ENCODE measurements at regions not wholly inside any gene's neighbourhood (a gene's known extent, or its start where the extent isn't known, plus 50 kb on each side); places are given as distances from the start of the nearest gene placed in this dataset.

GRCh38 chr5:138640138-138640537 is 64.9 kb upstream of the HSPA9 start:
- CTCF ChIA-PET, result interaction anchor here (0.6 kb wide), 1 partner anchor 553 kb away, joined by 5 read pairs; no protein-coding TSS in a partner anchor
- H3K4me2 ChIP-seq (ENCODE audit: low read length), result no peak overlapping the region
- no peaks in the 10 kb centered on the region for H3K27me3 ChIP-seq (ENCODE audit: low read length)
- no peaks in the 10 kb centered on the region for H3K4me1 ChIP-seq (ENCODE audit: insufficient read depth, low read length)
- no peaks in the 10 kb centered on the region for H3F3A ChIP-seq (ENCODE audit: low read length, unreplicated experiment)
- H3K9ac ChIP-seq (ENCODE audit: low read length), result no peak overlapping the region
- DNase-seq, result no peak
- H3K36me3 ChIP-seq (ENCODE audit: low read depth, low read length), result no peaks in the 10 kb centered on the region
- BruUV-seq (replicated peaks), result no TSS peak
- POLR2A ChIA-PET (ENCODE audit: unreplicated experiment), result no interaction called here
- no peaks in the 10 kb centered on the region for H3K9me3 ChIP-seq (ENCODE audit: low read length)
- intact Hi-C loops (cut with micrococcal nuclease), result no loop called here
- H3K9me2 ChIP-seq (replicated peaks; ENCODE audit: low read length), result no peaks in the 10 kb centered on the region
- TF ChIP-seq, protein P1, sequence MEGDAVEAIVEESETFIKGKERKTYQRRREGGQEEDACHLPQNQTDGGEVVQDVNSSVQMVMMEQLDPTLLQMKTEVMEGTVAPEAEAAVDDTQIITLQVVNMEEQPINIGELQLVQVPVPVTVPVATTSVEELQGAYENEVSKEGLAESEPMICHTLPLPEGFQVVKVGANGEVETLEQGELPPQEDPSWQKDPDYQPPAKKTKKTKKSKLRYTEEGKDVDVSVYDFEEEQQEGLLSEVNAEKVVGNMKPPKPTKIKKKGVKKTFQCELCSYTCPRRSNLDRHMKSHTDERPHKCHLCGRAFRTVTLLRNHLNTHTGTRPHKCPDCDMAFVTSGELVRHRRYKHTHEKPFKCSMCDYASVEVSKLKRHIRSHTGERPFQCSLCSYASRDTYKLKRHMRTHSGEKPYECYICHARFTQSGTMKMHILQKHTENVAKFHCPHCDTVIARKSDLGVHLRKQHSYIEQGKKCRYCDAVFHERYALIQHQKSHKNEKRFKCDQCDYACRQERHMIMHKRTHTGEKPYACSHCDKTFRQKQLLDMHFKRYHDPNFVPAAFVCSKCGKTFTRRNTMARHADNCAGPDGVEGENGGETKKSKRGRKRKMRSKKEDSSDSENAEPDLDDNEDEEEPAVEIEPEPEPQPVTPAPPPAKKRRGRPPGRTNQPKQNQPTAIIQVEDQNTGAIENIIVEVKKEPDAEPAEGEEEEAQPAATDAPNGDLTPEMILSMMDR (conservative IDR thresholded peaks at IDR 0.05; ENCODE audit: low read depth, low read length), result no peak
- no peaks in the 10 kb centered on the region for H4K20me1 ChIP-seq (ENCODE audit: low read length)
- no peaks in the 10 kb centered on the region for H3K79me2 ChIP-seq (ENCODE audit: low read length)
- H3K27ac ChIP-seq (ENCODE audit: low read length), result no peak overlapping the region
- no peak for ATAC-seq
- no peak overlapping the region for H2AFZ ChIP-seq (ENCODE audit: low read length)
- H3K4me3 ChIP-seq (ENCODE audit: low read length), result no peak overlapping the region

DNA sequence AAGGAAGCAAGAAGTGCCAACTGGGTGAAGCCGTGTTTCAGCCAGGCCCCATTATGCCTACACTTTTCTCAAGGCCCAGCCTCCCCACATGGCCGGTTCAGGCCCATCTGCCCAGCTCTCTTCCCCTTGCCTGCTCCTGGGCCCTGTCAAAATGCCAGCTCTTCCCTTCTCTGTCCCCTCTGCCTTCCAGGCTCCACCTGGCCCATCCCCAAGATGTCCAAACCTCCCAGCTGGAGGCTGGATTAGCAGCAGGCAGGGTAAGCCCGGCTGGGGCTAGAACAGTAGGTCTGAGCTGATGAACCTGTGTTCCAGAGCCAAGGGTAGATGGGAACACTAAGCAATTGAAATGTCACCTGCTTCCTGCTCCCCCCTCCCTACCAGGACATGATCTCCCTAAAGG is 64.1 kb upstream of the HSPA9 start:
- Histone ChIP-seq H2AFZ (ENCODE audit: low read length) (no peak overlapping the region), H3K9me3 (ENCODE audit: low read length) (no peaks in the 10 kb centered on the region), H3K79me2 (ENCODE audit: low read length) (no peaks in the 10 kb centered on the region), H3K9me2 (replicated peaks; ENCODE audit: low read length) (no peaks in the 10 kb centered on the region), H3F3A (ENCODE audit: low read length, unreplicated experiment) (no peaks in the 10 kb centered on the region), H3K4me1 (ENCODE audit: insufficient read depth, low read length) (no peaks in the 10 kb centered on the region), H3K27me3 (ENCODE audit: low read length) (no peaks in the 10 kb centered on the region), H3K4me3 (ENCODE audit: low read length) (no peak overlapping the region), H3K36me3 (ENCODE audit: low read depth, low read length) (no peaks in the 10 kb centered on the region), H4K20me1 (ENCODE audit: low read length) (no peaks in the 10 kb centered on the region), H3K27ac (ENCODE audit: low read length) (no peak overlapping the region), H3K9ac (ENCODE audit: low read length) (no peak overlapping the region), H3K4me2 (ENCODE audit: low read length) (no peak overlapping the region)
- POLR2A ChIA-PET (ENCODE audit: unreplicated experiment), result no interaction called here
- TF ChIP-seq EZH2phosphoT487 (IDR thresholded peaks at IDR 0.05; ENCODE audit: borderline replicate concordance, low read length) (no peak), EZH2 (IDR thresholded peaks at IDR 0.05; ENCODE audit: low read length, unreplicated experiment) (no peak)
- TF ChIP-seq, protein P1 (conservative IDR thresholded peaks at IDR 0.05; ENCODE audit: low read depth, low read length), result no peak
- BruUV-seq (replicated peaks), result no TSS peak
- no peak for ATAC-seq
- DNase-seq, result no peak
- CTCF ChIA-PET, result no interaction called here
- intact Hi-C loops (cut with micrococcal nuclease), result no loop called here

DNA sequence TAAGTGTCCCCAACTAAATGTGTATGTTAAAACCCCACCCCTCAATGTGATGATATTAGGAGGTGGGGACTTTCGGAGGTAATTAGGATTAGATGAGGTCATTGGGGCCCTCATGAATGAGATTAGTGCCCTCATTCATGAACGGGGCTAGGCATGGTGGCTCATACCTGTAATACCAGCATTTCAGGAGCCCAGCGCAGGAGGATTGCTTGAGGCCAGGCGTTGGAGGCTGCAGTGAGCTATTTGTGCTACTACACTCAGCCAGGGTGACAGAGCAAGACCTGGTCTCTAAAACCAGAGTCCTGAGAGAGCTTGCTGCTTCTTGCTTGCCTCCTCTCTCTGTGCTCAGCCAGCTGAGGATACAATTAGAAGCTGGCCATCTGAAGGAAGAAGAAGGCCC is 62.1 kb upstream of the HSPA9 start:
- DNase-seq (no peak), ATAC-seq (no peak)
- intact Hi-C loops (cut with micrococcal nuclease), result no loop called here
- ChIA-PET CTCF (no interaction called here), POLR2A (ENCODE audit: unreplicated experiment) (no interaction called here)
- Histone ChIP-seq H3K4me3 (ENCODE audit: low read length) (no peak overlapping the region), H3K27me3 (ENCODE audit: low read length) (no peaks in the 10 kb centered on the region), H3K9me2 (replicated peaks; ENCODE audit: low read length) (no peaks in the 10 kb centered on the region), H3F3A (ENCODE audit: low read length, unreplicated experiment) (no peaks in the 10 kb centered on the region), H2AFZ (ENCODE audit: low read length) (no peak overlapping the region), H3K9me3 (ENCODE audit: low read length) (no peaks in the 10 kb centered on the region), H3K27ac (ENCODE audit: low read length) (no peak overlapping the region), H3K79me2 (ENCODE audit: low read length) (no peaks in the 10 kb centered on the region), H3K9ac (ENCODE audit: low read length) (no peak overlapping the region), H3K4me1 (ENCODE audit: insufficient read depth, low read length) (no peaks in the 10 kb centered on the region), H4K20me1 (ENCODE audit: low read length) (no peaks in the 10 kb centered on the region), H3K4me2 (ENCODE audit: low read length) (no peak overlapping the region), H3K36me3 (ENCODE audit: low read depth, low read length) (no peaks in the 10 kb centered on the region)
- TF ChIP-seq, protein P1 (conservative IDR thresholded peaks at IDR 0.05; ENCODE audit: low read depth, low read length), result no peak
- TF ChIP-seq EZH2 (IDR thresholded peaks at IDR 0.05; ENCODE audit: low read length, unreplicated experiment), result no peak
- no peak for TF ChIP-seq EZH2phosphoT487 (IDR thresholded peaks at IDR 0.05; ENCODE audit: borderline replicate concordance, low read length)
- BruUV-seq (replicated peaks), result no TSS peak

All from PC-3 (cell line).